ENCODE measurements at regions not wholly inside any gene's neighbourhood (a gene's known extent, or its start where the extent isn't known, plus 50 kb on each side); places are given as distances from the start of the nearest gene placed in this dataset.

GRCh38 chr18:57965246-57965645, 78.8 kb upstream of the NEDD4L start:
- Mint-ChIP-seq H3K27ac (ENCODE audit: unreplicated experiment) (no peak overlapping the region), H3K27me3 (ENCODE audit: unreplicated experiment) (no peaks in the 10 kb centered on the region), H3K4me1 (ENCODE audit: unreplicated experiment) (peaks cover 8% of the 10 kb centered on the region), H3K4me3 (ENCODE audit: unreplicated experiment) (no peak overlapping the region), H3K9me3 (ENCODE audit: unreplicated experiment) (peaks cover 4% of the 10 kb centered on the region), H3K36me3 (ENCODE audit: low read depth, unreplicated experiment) (no peaks in the 10 kb centered on the region)
- no peak for DNase-seq (ENCODE audit: low spot score)
- no peak for TF ChIP-seq CTCF (IDR thresholded peaks at IDR 0.05; ENCODE audit: unreplicated experiment)

- Mint-ChIP-seq H3K4me1 (ENCODE audit: unreplicated experiment) (peaks cover 2% of the 10 kb centered on the region), H3K9me3 (ENCODE audit: unreplicated experiment) (no peaks in the 10 kb centered on the region), H3K4me3 (ENCODE audit: unreplicated experiment) (no peak overlapping the region), H3K36me3 (ENCODE audit: low read depth, unreplicated experiment) (no peaks in the 10 kb centered on the region), H3K27me3 (ENCODE audit: unreplicated experiment) (no peaks in the 10 kb centered on the region), H3K27ac (ENCODE audit: unreplicated experiment) (no peak overlapping the region)
- no peak for TF ChIP-seq CTCF (IDR thresholded peaks at IDR 0.05; ENCODE audit: unreplicated experiment)
- no peak for DNase-seq (ENCODE audit: low spot score)
Measured at GRCh38 chr18:57961876-57962505, 82.0 kb upstream of the NEDD4L start.

GRCh38 chr18:57961411-57961810, 82.6 kb upstream of the NEDD4L start:
- Mint-ChIP-seq H3K27ac (ENCODE audit: unreplicated experiment) (no peak overlapping the region), H3K4me3 (ENCODE audit: unreplicated experiment) (no peak overlapping the region)

GRCh38 chr18:57959278-57959677, 84.7 kb upstream of the NEDD4L start:
- peak; percentile 19 for TF ChIP-seq CTCF (IDR thresholded peaks at IDR 0.05; ENCODE audit: unreplicated experiment)
- peak; percentile 32 for DNase-seq (ENCODE audit: low spot score)
- peaks cover 2% of the 10 kb centered on the region for H3K4me1 Mint-ChIP-seq (ENCODE audit: unreplicated experiment)
- no peak overlapping the region for H3K4me3 Mint-ChIP-seq (ENCODE audit: unreplicated experiment)
- H3K27ac Mint-ChIP-seq (ENCODE audit: unreplicated experiment) = no peak overlapping the region
- H3K9me3 Mint-ChIP-seq (ENCODE audit: unreplicated experiment) = no peaks in the 10 kb centered on the region
- H3K36me3 Mint-ChIP-seq (ENCODE audit: low read depth, unreplicated experiment) = no peaks in the 10 kb centered on the region
- no peaks in the 10 kb centered on the region for H3K27me3 Mint-ChIP-seq (ENCODE audit: unreplicated experiment)

More at GRCh38 chr18:57961411-57961810, 82.6 kb upstream of the NEDD4L start:
- Mint-ChIP-seq H3K4me1 (ENCODE audit: unreplicated experiment) (peaks cover 2% of the 10 kb centered on the region), H3K27me3 (ENCODE audit: unreplicated experiment) (no peaks in the 10 kb centered on the region), H3K9me3 (ENCODE audit: unreplicated experiment) (no peaks in the 10 kb centered on the region), H3K36me3 (ENCODE audit: low read depth, unreplicated experiment) (no peaks in the 10 kb centered on the region)
- no peak for TF ChIP-seq CTCF (IDR thresholded peaks at IDR 0.05; ENCODE audit: unreplicated experiment)
- DNase-seq (ENCODE audit: low spot score) = no peak

- Mint-ChIP-seq H3K4me3 (ENCODE audit: unreplicated experiment) (no peak overlapping the region), H3K27ac (ENCODE audit: unreplicated experiment) (no peak overlapping the region), H3K36me3 (ENCODE audit: low read depth, unreplicated experiment) (no peaks in the 10 kb centered on the region), H3K9me3 (ENCODE audit: unreplicated experiment) (no peaks in the 10 kb centered on the region), H3K27me3 (ENCODE audit: unreplicated experiment) (no peaks in the 10 kb centered on the region), H3K4me1 (ENCODE audit: unreplicated experiment) (no peaks in the 10 kb centered on the region)
- TF ChIP-seq CTCF (IDR thresholded peaks at IDR 0.05; ENCODE audit: unreplicated experiment) = no peak
- no peak for DNase-seq (ENCODE audit: low spot score)
Measured at GRCh38 chr18:57957210-57957609, 86.8 kb upstream of the NEDD4L start.

All from endothelial cell (in vitro differentiated cells).